IgD-negative memory B cell (primary cell): ENCODE measurements at regions not wholly inside any gene's neighbourhood (a gene's known extent, or its start where the extent isn't known, plus 50 kb on each side); places are given as distances from the start of the nearest gene placed in this dataset.

Experiments used
- H3K27ac Mint-ChIP-seq, 3 donors: one replicate each; pipeline ENCODE4 v1.8.0; 2020 to 2022; ENCODE audit warnings: mild to moderate bottlenecking in 3 of 3, mixed read lengths in 3 of 3, moderate library complexity in 1 of 3
- H3K27me3 Mint-ChIP-seq: one replicate; pipeline ENCODE4 v1.8.0; 2021; ENCODE audit warnings: mixed read lengths
- H3K36me3 Mint-ChIP-seq: one replicate; pipeline ENCODE4 v1.8.0; 2020; ENCODE audit warnings: mild to moderate bottlenecking, mixed read lengths
- H3K4me1 Mint-ChIP-seq, 3 donors: one replicate each; pipeline ENCODE4 v1.8.0; 2020 to 2022; ENCODE audit warnings: mixed read lengths in 3 of 3, mild to moderate bottlenecking in 1 of 3
- H3K4me3 Mint-ChIP-seq, 4 donors: one replicate each; pipeline ENCODE4 v1.8.0; 2020 to 2022; ENCODE audit warnings: mild to moderate bottlenecking in 4 of 4, mixed read lengths in 4 of 4, moderate library complexity in 3 of 4
- H3K9me3 Mint-ChIP-seq, 3 donors: one replicate each; pipeline ENCODE4 v1.8.0; 2020 to 2021; ENCODE audit warnings: mixed read lengths in 3 of 3, mild to moderate bottlenecking in 1 of 3

DNA sequence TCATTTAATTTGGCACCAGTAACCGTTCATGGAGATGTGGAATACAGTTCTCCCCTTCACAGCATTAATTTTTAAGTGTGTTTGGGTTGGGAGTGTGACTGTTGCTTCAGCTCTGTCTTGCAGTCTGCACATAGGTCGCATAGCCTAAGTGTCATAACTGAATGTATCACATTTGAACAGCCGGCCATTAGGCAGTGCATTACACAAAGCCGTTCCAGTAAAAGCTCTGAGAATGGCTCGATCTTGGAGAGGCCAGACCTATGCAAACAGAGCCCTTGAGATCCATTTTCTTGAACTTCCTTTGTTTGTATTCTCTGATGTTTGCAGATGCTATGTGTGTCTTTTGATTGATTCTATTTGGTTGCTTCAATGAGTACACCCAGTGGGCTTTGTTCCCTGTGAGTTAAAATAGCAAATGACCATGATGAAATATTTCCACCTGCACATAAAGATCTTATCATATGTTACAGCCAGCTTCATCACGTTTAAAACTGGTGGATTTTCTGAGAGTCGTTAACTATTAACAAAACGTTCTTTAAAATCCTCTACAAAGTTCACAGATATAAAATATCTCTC, 1104.9 kb upstream of the SLC10A2 start:
- no peaks in the 10 kb centered on the region for H3K36me3 Mint-ChIP-seq
- H3K27me3 Mint-ChIP-seq, result no peaks in the 10 kb centered on the region
- H3K9me3 Mint-ChIP-seq, result peaks cover 0 to 2% (median 2%) of the 10 kb centered on the region in 3 donors
- no peak overlapping the region for H3K27ac Mint-ChIP-seq
- no peak overlapping the region for H3K4me3 Mint-ChIP-seq
- no peaks in the 10 kb centered on the region for H3K4me1 Mint-ChIP-seq

DNA sequence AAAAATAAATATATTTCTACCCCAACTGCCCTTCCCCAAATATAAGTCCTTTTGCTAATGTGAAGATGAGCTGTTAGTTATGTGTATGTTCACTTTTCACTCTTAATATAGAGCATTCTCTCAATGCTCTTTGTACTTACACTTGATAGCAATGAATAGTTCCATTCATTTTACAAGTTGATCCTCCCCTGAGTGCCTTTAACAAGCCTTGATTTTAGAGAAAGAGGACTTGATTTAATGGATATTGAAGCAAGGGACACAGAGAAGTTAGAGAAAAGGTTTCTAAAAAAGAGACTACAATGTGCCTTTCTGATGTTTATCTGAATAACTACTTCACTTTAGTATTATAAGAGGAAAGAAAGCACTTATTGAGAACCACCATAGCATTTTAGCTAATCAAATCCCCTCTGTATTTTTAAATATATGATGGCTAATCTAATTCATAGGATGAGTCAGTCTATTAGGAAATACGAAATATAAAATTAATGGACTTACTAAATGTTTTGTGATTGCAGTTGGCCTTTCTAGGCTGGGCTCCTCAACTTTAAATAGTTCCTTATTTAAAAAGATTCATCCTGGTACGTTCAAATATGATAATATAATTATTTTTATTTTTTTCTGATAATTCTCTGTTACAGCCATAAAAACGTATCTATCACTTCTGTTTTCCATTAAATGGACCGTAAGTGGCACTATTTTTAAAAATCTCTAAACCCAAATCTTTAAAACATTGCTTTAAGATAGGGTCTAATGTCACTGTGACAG, 1097.8 kb upstream of the SLC10A2 start:
- Mint-ChIP-seq H3K4me3 (no peak overlapping the region), H3K9me3 (peaks cover 2 to 3% (median 2%) of the 10 kb centered on the region in 3 donors)

DNA sequence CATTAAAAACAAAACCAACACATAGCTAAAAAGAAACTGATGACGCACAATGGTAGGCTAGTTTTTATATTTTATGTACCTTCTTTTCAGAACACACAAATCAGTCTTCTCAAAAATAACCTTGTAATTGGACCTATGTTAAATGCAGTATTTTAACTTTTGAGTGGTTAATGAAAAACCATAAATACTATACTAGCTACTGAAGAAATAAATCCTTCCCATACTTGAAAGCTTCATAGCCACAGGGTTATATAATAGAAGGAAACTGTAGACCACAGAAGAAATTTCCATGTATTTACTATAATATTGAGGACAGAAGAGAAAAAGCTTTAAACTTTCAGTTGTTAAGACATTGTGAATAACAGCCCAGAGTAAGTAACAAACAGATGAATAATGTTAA, 1094.3 kb upstream of the SLC10A2 start:
- Mint-ChIP-seq H3K4me3 (no peak overlapping the region), H3K9me3 (peaks cover 0 to 3% (median 0%) of the 10 kb centered on the region in 3 donors), H3K4me1 (no peaks in the 10 kb centered on the region), H3K27ac (no peak overlapping the region), H3K27me3 (no peaks in the 10 kb centered on the region), H3K36me3 (no peaks in the 10 kb centered on the region)

More for the DNA sequence above, 1097.8 kb upstream of the SLC10A2 start:
- no peaks in the 10 kb centered on the region for H3K4me1 Mint-ChIP-seq
- no peak overlapping the region for H3K27ac Mint-ChIP-seq
- no peaks in the 10 kb centered on the region for H3K27me3 Mint-ChIP-seq
- no peaks in the 10 kb centered on the region for H3K36me3 Mint-ChIP-seq

DNA sequence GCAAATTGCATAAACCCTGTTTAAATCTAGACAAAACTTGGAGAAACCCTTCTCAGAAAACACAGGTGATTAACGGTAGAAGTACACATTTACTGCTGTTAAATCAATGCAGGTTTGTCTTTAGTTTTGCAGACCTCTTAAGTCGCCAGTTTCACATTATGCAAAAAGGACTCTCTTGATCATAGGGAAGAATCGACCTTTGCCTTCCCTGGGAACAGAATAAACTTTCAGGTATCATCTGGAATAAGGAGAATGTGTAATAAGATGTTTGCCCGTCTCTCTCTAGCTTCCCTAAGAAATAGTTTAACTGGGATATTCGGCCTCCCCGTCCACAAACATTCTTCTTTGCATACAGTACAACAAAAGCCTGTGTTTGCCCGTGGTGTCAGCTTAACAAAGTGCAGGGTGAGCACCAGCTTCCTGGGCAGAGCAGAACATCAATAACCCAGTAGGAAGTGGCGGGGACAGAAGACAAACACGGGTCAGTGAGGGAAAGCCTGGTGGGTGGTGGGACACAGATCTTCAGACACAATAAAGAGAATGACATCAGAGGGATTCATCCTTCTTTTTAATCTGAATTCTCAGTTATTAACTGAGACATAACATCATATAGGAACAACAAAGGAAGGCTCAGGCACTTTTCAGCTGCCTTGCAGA, 1077.7 kb upstream of the SLC10A2 start:
- Mint-ChIP-seq H3K27me3 (no peaks in the 10 kb centered on the region), H3K36me3 (no peaks in the 10 kb centered on the region), H3K27ac (no peak overlapping the region), H3K4me1 (no peaks in the 10 kb centered on the region), H3K4me3 (no peak overlapping the region), H3K9me3 (no peaks in the 10 kb centered on the region)

GRCh38 chr13:104140552-104140951, 1074.3 kb upstream of the SLC10A2 start:
- no peaks in the 10 kb centered on the region for H3K9me3 Mint-ChIP-seq
- H3K4me1 Mint-ChIP-seq, result no peaks in the 10 kb centered on the region
- no peaks in the 10 kb centered on the region for H3K27me3 Mint-ChIP-seq
- H3K4me3 Mint-ChIP-seq, result no peak overlapping the region
- H3K36me3 Mint-ChIP-seq, result no peaks in the 10 kb centered on the region
- no peak overlapping the region for H3K27ac Mint-ChIP-seq

DNA sequence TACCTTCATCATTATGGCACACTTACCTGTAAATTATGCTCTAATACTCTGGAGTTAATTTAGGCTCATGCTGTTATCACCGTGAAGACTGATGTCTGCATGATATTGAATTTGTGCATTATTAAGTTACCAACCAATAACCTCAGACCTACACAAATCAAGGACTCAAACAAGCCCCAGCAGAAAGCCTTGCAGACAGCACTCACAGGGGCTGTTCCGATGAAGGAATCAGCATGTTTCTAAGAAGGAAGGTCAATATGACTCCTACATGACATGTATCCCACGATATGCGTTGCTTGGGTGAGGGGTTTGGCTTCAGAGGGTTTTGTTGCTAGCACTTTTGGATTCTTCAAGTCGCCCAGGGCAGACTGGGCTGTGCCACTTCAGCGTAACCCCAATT, 1071.2 kb upstream of the SLC10A2 start:
- H3K9me3 Mint-ChIP-seq, result peaks cover 0 to 1% (median 0%) of the 10 kb centered on the region in 3 donors
- no peak overlapping the region for H3K27ac Mint-ChIP-seq
- H3K36me3 Mint-ChIP-seq, result no peaks in the 10 kb centered on the region
- no peaks in the 10 kb centered on the region for H3K4me1 Mint-ChIP-seq
- no peaks in the 10 kb centered on the region for H3K27me3 Mint-ChIP-seq
- no peak overlapping the region for H3K4me3 Mint-ChIP-seq

- Mint-ChIP-seq H3K27me3 (no peaks in the 10 kb centered on the region), H3K27ac (no peak overlapping the region), H3K4me3 (no peak overlapping the region), H3K4me1 (no peaks in the 10 kb centered on the region), H3K9me3 (peaks cover 0 to 1% (median 0%) of the 10 kb centered on the region in 3 donors), H3K36me3 (no peaks in the 10 kb centered on the region)
Observed at GRCh38 chr13:104132849-104133248, 1066.6 kb upstream of the SLC10A2 start.

DNA sequence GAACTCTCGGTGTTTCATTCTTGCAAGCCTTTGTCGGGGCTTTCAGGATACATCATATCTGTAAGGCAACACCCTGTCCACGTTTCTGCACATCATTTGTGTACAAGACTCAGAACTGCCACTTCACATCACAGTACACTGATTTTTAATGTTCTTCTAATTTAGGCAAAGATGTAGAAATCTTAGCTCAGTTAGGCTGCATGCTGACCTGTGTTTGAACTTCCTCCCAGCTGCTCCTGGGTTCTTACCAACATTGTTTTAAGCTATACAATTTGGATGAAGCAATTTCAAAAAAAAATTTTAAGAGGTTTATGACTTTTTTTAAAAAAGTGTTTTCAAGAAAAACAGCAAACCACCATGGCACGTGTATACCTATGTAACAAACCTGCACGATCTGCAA, 1047.9 kb upstream of the SLC10A2 start:
- Mint-ChIP-seq H3K36me3 (no peaks in the 10 kb centered on the region), H3K27ac (no peak overlapping the region), H3K27me3 (no peaks in the 10 kb centered on the region), H3K4me3 (no peak overlapping the region), H3K4me1 (no peaks in the 10 kb centered on the region), H3K9me3 (peaks cover under 1 to 3% (median 1%) of the 10 kb centered on the region in 3 donors)

DNA sequence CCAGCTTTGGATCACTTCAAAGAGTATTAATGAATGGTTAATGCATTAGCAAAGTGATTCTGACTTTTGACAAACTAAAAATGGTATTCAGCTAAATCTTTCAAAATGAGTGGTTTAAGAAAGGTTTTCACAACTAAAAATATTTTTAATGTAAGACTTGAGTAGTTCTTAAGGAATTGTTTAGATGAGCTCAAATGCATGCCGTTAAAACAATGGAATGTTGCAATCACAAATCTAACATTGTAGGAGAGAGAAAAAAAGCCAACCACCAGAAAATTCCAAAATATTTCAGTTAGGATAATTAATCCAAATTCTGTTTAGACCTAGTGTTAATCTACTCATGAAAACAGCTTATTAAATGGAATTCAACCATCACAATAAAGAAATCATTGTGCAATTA, 1044.8 kb upstream of the SLC10A2 start:
- no peak overlapping the region for H3K27ac Mint-ChIP-seq
- no peaks in the 10 kb centered on the region for H3K36me3 Mint-ChIP-seq
- H3K4me3 Mint-ChIP-seq, result no peak overlapping the region
- H3K27me3 Mint-ChIP-seq, result no peaks in the 10 kb centered on the region
- H3K9me3 Mint-ChIP-seq, result peaks cover 0 to 14% (median 7%) of the 10 kb centered on the region in 3 donors
- no peaks in the 10 kb centered on the region for H3K4me1 Mint-ChIP-seq

GRCh38 chr13:104106705-104107393, 1040.6 kb upstream of the SLC10A2 start:
- Mint-ChIP-seq H3K4me3 (no peak overlapping the region), H3K36me3 (no peaks in the 10 kb centered on the region), H3K9me3 (peaks cover 0 to 14% (median 10%) of the 10 kb centered on the region in 3 donors), H3K27me3 (no peaks in the 10 kb centered on the region), H3K27ac (no peak overlapping the region), H3K4me1 (no peaks in the 10 kb centered on the region)

DNA sequence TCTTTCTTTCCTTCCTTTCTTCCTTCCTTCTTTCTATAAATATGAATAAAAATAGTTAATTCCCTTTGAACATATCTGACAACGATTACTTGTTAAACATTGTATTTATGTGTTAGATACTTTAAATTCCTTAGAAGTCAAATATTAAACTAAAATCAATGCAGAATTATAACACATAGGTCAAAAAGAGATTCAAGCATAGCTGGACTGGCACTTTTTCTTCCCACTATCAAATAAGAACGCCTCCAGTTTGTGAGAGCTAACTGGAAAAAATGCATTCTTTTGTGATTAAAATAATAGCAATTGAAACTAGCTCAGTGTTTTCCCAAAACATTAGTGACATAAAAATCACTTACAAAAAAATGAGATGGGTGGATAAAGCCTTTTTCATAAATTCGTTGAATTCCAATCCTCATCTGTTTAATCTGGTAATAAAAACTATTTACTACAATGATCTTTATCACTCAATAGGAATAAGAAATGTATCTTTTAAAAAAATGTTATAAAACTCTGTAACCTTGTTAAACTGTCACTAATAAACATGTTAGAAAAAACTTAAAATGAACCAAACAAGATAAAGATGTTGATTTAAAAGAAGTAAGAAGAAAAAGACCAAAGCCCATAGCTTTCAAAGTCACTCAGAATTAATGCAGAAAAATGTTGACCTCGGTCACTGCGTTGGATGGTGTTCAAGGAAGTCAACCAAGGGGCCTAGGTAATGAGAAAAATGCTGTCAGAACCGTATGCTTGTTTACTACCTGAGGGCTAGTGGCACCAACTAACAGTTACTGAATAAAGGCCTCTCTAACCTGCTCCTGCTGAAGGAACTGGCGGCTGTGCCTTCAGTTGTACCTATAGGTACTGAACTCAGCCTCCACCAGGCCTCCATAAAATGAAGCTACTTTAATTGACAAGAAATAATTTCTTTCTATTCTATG, 1039.5 kb upstream of the SLC10A2 start:
- no peaks in the 10 kb centered on the region for H3K36me3 Mint-ChIP-seq
- H3K4me3 Mint-ChIP-seq, result no peak overlapping the region
- no peaks in the 10 kb centered on the region for H3K27me3 Mint-ChIP-seq
- peaks cover 0 to 16% (median 10%) of the 10 kb centered on the region in 3 donors for H3K9me3 Mint-ChIP-seq
- no peak overlapping the region for H3K27ac Mint-ChIP-seq
- H3K4me1 Mint-ChIP-seq, result no peaks in the 10 kb centered on the region

DNA sequence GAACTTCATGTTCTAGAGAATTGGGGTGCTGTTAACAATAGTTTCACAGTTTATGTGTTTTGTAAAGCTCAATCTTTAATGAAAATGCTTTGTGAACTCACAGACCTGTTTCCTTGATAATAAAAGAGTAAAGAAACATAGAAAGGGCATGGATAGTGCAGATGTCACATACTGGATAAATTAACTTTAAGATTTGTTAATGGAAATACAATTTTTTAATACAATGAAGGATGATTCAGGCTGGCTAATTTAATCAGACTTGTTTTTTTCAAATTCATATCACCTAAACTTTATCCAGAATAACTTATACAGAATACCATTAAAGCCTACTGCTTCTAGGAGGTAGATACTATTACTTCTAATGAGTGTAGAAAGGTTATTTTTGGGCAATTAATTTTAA, 1033.5 kb upstream of the SLC10A2 start:
- Mint-ChIP-seq H3K27me3 (no peaks in the 10 kb centered on the region), H3K4me3 (no peak overlapping the region), H3K9me3 (peaks cover 0 to 13% (median 6%) of the 10 kb centered on the region in 3 donors), H3K27ac (no peak overlapping the region), H3K36me3 (no peaks in the 10 kb centered on the region), H3K4me1 (no peaks in the 10 kb centered on the region)

DNA sequence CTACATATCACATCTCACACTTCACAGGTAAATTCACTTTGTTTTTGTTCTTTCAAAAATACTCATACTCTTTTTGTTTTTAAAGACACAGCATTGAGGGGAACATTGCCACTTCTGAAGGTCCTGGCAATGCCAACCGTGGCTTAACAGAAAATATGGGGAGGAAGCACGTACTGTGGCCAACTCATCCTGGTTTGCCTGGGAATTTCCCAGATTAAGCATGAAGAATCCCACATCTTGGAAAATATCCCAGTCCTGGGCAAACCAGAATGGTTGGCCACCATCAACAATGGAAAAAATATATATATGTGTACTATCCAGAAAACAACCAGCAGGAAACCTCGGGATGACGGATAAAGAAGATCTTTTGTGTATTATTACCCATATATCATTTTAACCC, 1032.2 kb upstream of the SLC10A2 start:
- Mint-ChIP-seq H3K36me3 (no peaks in the 10 kb centered on the region), H3K4me1 (no peaks in the 10 kb centered on the region), H3K27ac (no peak overlapping the region), H3K4me3 (no peak overlapping the region), H3K9me3 (peaks cover 0 to 13% (median 6%) of the 10 kb centered on the region in 3 donors), H3K27me3 (no peaks in the 10 kb centered on the region)

DNA sequence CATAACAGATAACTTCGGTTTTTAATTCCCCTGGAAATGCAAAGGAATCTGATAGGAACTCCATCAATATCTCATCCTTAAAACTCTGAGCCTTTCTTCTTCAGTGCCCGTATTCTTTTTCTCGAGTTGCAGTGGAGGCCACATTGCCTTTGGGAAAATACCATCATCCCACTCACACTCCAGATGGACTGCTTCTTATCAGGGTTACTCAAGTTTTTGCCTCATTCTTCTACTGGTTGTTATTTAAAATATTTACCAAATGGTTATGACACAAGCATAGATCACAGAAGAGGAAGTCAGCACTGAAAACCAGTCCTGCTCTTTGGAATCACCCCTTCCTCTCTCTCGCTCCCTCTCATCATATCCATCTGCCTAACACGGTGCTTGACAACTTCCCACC, 1020.5 kb upstream of the SLC10A2 start:
- peaks cover 0 to 17% (median 8%) of the 10 kb centered on the region in 3 donors for H3K9me3 Mint-ChIP-seq
- no peak overlapping the region for H3K4me3 Mint-ChIP-seq
- no peaks in the 10 kb centered on the region for H3K36me3 Mint-ChIP-seq
- H3K27me3 Mint-ChIP-seq, result no peaks in the 10 kb centered on the region
- no peak overlapping the region for H3K27ac Mint-ChIP-seq
- H3K4me1 Mint-ChIP-seq, result peaks cover 0 to 3% (median 0%) of the 10 kb centered on the region in 3 donors
